IMR-90 (cell line): ENCODE measurements at regions not wholly inside any gene's neighbourhood (a gene's known extent, or its start where the extent isn't known, plus 50 kb on each side); places are given as distances from the start of the nearest gene placed in this dataset.

Experiments used
- ATAC-seq: fragments of 200-7000 bp; cut with Tn5 transposase; 2 replicates; pipeline ENCODE4 v1.9.1; 2020; ENCODE audit warnings: low read depth, mild to moderate bottlenecking, moderate library complexity
- BruUV-seq: library from RNA; stranded (reverse); fragments of 400-500 nt; replicated peaks from 2 replicates; lab custom pipeline; 2021; lab: Mats Ljungman, UMichigan
- CTCF ChIA-PET: fragments of 300-600 bp; formaldehyde crosslinking; extraction: SDS; loops from one replicate; lab custom pipeline; 2021; ENCODE audit warnings: antibody characterized with exemption; lab: Yijun Ruan, JAX
- POLR2A ChIA-PET: fragments of 300-600 bp; sonication (Branson Sonifier 250); formaldehyde crosslinking; loops from one replicate; lab custom pipeline; 2022; ENCODE audit warnings: antibody characterized with exemption; ENCODE audit not compliant: unreplicated experiment; lab: Charles Lee
- DNase-seq: peaks from one replicate; pipeline ENCODE4 v3.0.0; 2013
- H2AFZ ChIP-seq: replicated peaks from 2 replicates; pipeline ENCODE3; 2013; ENCODE audit warnings: low read length, mild to moderate bottlenecking; ENCODE audit not compliant: poor library complexity
- H2AK5ac ChIP-seq: 2 replicates; pipeline ENCODE4 v1.6.1; 2013; ENCODE audit warnings: low read depth, low read length, inconsistent platforms
- H2AK9ac ChIP-seq: replicated peaks from 2 replicates; pipeline ENCODE3; 2013; ENCODE audit warnings: mild to moderate bottlenecking, low read depth, low read length, moderate library complexity; ENCODE audit not compliant: poor library complexity
- H2BK120ac ChIP-seq: 2 replicates; pipeline ENCODE4 v1.6.1; 2013; ENCODE audit warnings: low read depth, low read length, inconsistent platforms
- H2BK15ac ChIP-seq: 3 replicates; pipeline ENCODE4 v1.6.1; 2013; ENCODE audit warnings: low read depth, low read length, inconsistent platforms
- H2BK20ac ChIP-seq: 2 replicates; pipeline ENCODE4 v1.6.1; 2013; ENCODE audit warnings: low read depth, mild to moderate bottlenecking, inconsistent platforms, low read length, moderate library complexity
- H2BK5ac ChIP-seq: 2 replicates; pipeline ENCODE4 v1.6.1; 2013; ENCODE audit warnings: mild to moderate bottlenecking, low read depth, low read length, inconsistent platforms; ENCODE audit not compliant: poor library complexity, severe bottlenecking
- H3K14ac ChIP-seq: replicated peaks from 2 replicates; pipeline ENCODE4 v1.6.1; 2013; ENCODE audit warnings: low read depth, low read length, inconsistent platforms
- H3K18ac ChIP-seq: 2 replicates; pipeline ENCODE4 v1.6.1; 2013; ENCODE audit warnings: low read depth, low read length, control low read depth
- H3K23ac ChIP-seq: 2 replicates; pipeline ENCODE4 v1.6.1; 2013; ENCODE audit warnings: low read depth, low read length, inconsistent platforms
- H3K27ac ChIP-seq: 2 replicates; pipeline ENCODE4 v1.5.1; 2013; ENCODE audit warnings: mild to moderate bottlenecking, control low read depth, low read length; ENCODE audit not compliant: insufficient read depth
- H3K27me3 ChIP-seq: 2 replicates; pipeline ENCODE4 v1.6.1; 2013; ENCODE audit warnings: low read length; ENCODE audit not compliant: control insufficient read depth, insufficient read depth
- H3K36me3 ChIP-seq: 2 replicates; pipeline ENCODE4 v1.6.1; 2013; ENCODE audit warnings: low read length, mixed read lengths; ENCODE audit not compliant: control insufficient read depth, insufficient read depth
- H3K4ac ChIP-seq: 2 replicates; pipeline ENCODE4 v1.6.1; 2013; ENCODE audit warnings: low read depth, low read length, inconsistent platforms
- H3K4me1 ChIP-seq: 2 replicates; pipeline ENCODE4 v1.6.1; 2013; ENCODE audit warnings: low read length, mixed read lengths; ENCODE audit not compliant: control insufficient read depth, insufficient read depth
- H3K4me2 ChIP-seq: 2 replicates; pipeline ENCODE4 v1.6.1; 2013; ENCODE audit warnings: low read depth, mild to moderate bottlenecking, control low read depth, low read length, moderate library complexity
- H3K4me3 ChIP-seq: 2 replicates; pipeline ENCODE4 v1.5.1; 2013; ENCODE audit warnings: low read depth, mild to moderate bottlenecking, control low read depth, low read length, moderate library complexity; ENCODE audit not compliant: insufficient read depth
- H3K56ac ChIP-seq: 2 replicates; pipeline ENCODE4 v1.6.1; 2013; ENCODE audit warnings: low read length, inconsistent platforms; ENCODE audit not compliant: insufficient read depth; ENCODE audit errors: extremely low read depth
- H3K79me1 ChIP-seq, 2 experiments: 2 replicates each; pipeline ENCODE4 v1.6.1; 2013; ENCODE audit warnings: low read length in 2 of 2, inconsistent platforms in 1 of 2, low read depth in 1 of 2
- H3K9ac ChIP-seq: 2 replicates; pipeline ENCODE4 v1.6.1; 2013; ENCODE audit warnings: low read depth, low read length, control low read depth
- H3K9me1 ChIP-seq: 2 replicates; pipeline ENCODE4 v1.6.1; 2013; ENCODE audit warnings: low read length, inconsistent platforms; ENCODE audit not compliant: insufficient read depth
- H3K9me3 ChIP-seq: 2 replicates; pipeline ENCODE4 v1.6.1; 2013; ENCODE audit warnings: low read length; ENCODE audit not compliant: control insufficient read depth, insufficient read depth
- H4K20me1 ChIP-seq: 2 replicates; pipeline ENCODE4 v1.6.1; 2013; ENCODE audit warnings: low read length, inconsistent platforms; ENCODE audit not compliant: insufficient read depth
- H4K5ac ChIP-seq: 2 replicates; pipeline ENCODE4 v1.6.1; 2013; ENCODE audit warnings: mild to moderate bottlenecking, low read depth, low read length, control low read depth
- H4K8ac ChIP-seq, 2 experiments: 2 replicates each; pipeline ENCODE4 v1.6.1; 2013; ENCODE audit warnings: low read depth in 2 of 2, low read length in 2 of 2, control low read depth in 1 of 2, inconsistent platforms in 1 of 2
- H4K91ac ChIP-seq: 2 replicates; pipeline ENCODE4 v1.6.1; 2013; ENCODE audit warnings: low read depth, low read length, inconsistent platforms; ENCODE audit not compliant: insufficient read depth
- BHLHE40 ChIP-seq: fragments of 150-350 bp; IDR thresholded peaks from 2 replicates; pipeline ENCODE4 v1.6.1; 2016; ENCODE audit warnings: mild to moderate bottlenecking, low read depth, low read length
- CEBPB ChIP-seq: IDR thresholded peaks from 2 replicates; pipeline ENCODE4 v1.6.1; 2012; ENCODE audit warnings: low read depth, low read length, improper control_type of control experiment
- CHD1 ChIP-seq: IDR thresholded peaks from 2 replicates; pipeline ENCODE4 v1.6.1; 2012; ENCODE audit warnings: low read depth, low read length, improper control_type of control experiment
- CTCF ChIP-seq: conservative IDR thresholded peaks from 2 replicates; pipeline ENCODE4 v1.5.1; 2012; ENCODE audit warnings: mild to moderate bottlenecking, low read depth, low read length, improper control_type of control experiment
- ELK1 ChIP-seq: fragments of 150-350 bp; IDR thresholded peaks from 2 replicates; pipeline ENCODE4 v1.6.1; 2016; ENCODE audit warnings: low read depth, mild to moderate bottlenecking, low read length, moderate library complexity, borderline replicate concordance
- FOS ChIP-seq: fragments of 150-350 bp; IDR thresholded peaks from 2 replicates; pipeline ENCODE4 v1.6.1; 2016; ENCODE audit warnings: low read depth, low read length
- MAFK ChIP-seq: IDR thresholded peaks from 2 replicates; pipeline ENCODE4 v1.6.1; 2012; ENCODE audit warnings: low read depth, low read length, improper control_type of control experiment
- MAZ ChIP-seq: IDR thresholded peaks from 2 replicates; pipeline ENCODE4 v1.6.1; 2012; ENCODE audit warnings: low read depth, mild to moderate bottlenecking, low read length, improper control_type of control experiment, moderate library complexity, borderline replicate concordance
- MXI1 ChIP-seq: IDR thresholded peaks from 2 replicates; pipeline ENCODE4 v1.6.1; 2012; ENCODE audit warnings: low read depth, mild to moderate bottlenecking, low read length, moderate library complexity, borderline replicate concordance
- NFE2L2 ChIP-seq: fragments of 150-350 bp; IDR thresholded peaks from 2 replicates; pipeline ENCODE4 v1.6.1; 2016; ENCODE audit warnings: low read depth, mild to moderate bottlenecking, low read length
- POLR2A ChIP-seq: IDR thresholded peaks from 2 replicates; pipeline ENCODE4 v1.6.1; 2012; ENCODE audit warnings: mild to moderate bottlenecking, low read depth, low read length
- RAD21 ChIP-seq: IDR thresholded peaks from 2 replicates; pipeline ENCODE4 v1.6.1; 2012; ENCODE audit warnings: low read length, improper control_type of control experiment
- RCOR1 ChIP-seq: IDR thresholded peaks from 2 replicates; pipeline ENCODE4 v1.6.1; 2012; ENCODE audit warnings: mild to moderate bottlenecking, low read length, improper control_type of control experiment; ENCODE audit not compliant: insufficient replicate concordance
- RFX5 ChIP-seq: IDR thresholded peaks from 2 replicates; pipeline ENCODE4 v1.8.0; 2012; ENCODE audit warnings: low read depth, mild to moderate bottlenecking, low read length, moderate library complexity
- SMC3 ChIP-seq: fragments of 150-350 bp; IDR thresholded peaks from 2 replicates; pipeline ENCODE4 v1.6.1; 2016; ENCODE audit warnings: low read depth, mild to moderate bottlenecking, antibody characterized with exemption, low read length, moderate library complexity
- USF2 ChIP-seq: fragments of 150-350 bp; IDR thresholded peaks from 2 replicates; pipeline ENCODE4 v1.6.1; 2017; ENCODE audit warnings: mild to moderate bottlenecking, antibody characterized with exemption, low read length, low read depth
- WGBS, 2 experiments: methylation state at CpG; one replicate each; pipeline versions ENCODE4 v1.1.5 to v1.1.7; 2013; ENCODE audit warnings: missing lambda C conversion rate in 2 of 2; ENCODE audit not compliant: insufficient read length in 1 of 2; ENCODE audit errors: extremely low coverage in 2 of 2; 5-methylcytosine and 5-hydroxymethylcytosine counted together
- dilution Hi-C: fragments of 300-500 bp; cut with HindIII; formaldehyde crosslinking; loops from one replicate; pipeline ENCODE4 v1.14.3; 2018; ENCODE audit warnings: low sequenced_read_pairs; ENCODE audit not compliant: unreplicated experiment
- in situ Hi-C: fragments of 300-500 bp; cut with MboI; formaldehyde crosslinking; loops from 3 replicates; pipeline ENCODE4 v1.14.3; 2019; ENCODE audit warnings: low sequenced_read_pairs, inconsistent platforms, mixed read lengths
- intact Hi-C: fragments of 100-400 bp; cut with micrococcal nuclease; formaldehyde crosslinking; loops from 2 replicates; pipeline ENCODE4 v1.10.0; 2022

- CTCF ChIA-PET: no interaction called here
- no peaks in the 10 kb centered on the region for H3K9me3 ChIP-seq
- H3K4me1 ChIP-seq: no peaks in the 10 kb centered on the region
- H2BK120ac ChIP-seq: no peak overlapping the region
- no TSS peak for BruUV-seq
- DNase-seq: no peak
- H3K4me2 ChIP-seq: no peak overlapping the region
- no peak overlapping the region for H3K14ac ChIP-seq
- no peak overlapping the region for H2BK20ac ChIP-seq
- dilution Hi-C loops (no loop called here), in situ Hi-C loops (no loop called here), intact Hi-C loops (no loop called here)
- no peak for ATAC-seq
- H3K27me3 ChIP-seq: no peaks in the 10 kb centered on the region
- H4K91ac ChIP-seq: no peak overlapping the region
- H3K4me3 ChIP-seq: no peak overlapping the region
- no peak overlapping the region for H3K56ac ChIP-seq
- no peak overlapping the region for H2AK5ac ChIP-seq
- no peaks in the 10 kb centered on the region for H3K36me3 ChIP-seq
- no peak overlapping the region for H4K8ac ChIP-seq
- no peaks in the 10 kb centered on the region for H4K20me1 ChIP-seq
- no peak overlapping the region for H3K18ac ChIP-seq
- no peak for TF ChIP-seq MAFK
- TF ChIP-seq NFE2L2: no peak
- no peak for TF ChIP-seq ELK1
- TF ChIP-seq MAZ: no peak
- no peak for TF ChIP-seq POLR2A
- no peak for TF ChIP-seq SMC3
- TF ChIP-seq CEBPB: no peak
- TF ChIP-seq RFX5: no peak
- TF ChIP-seq RCOR1: no peak
- TF ChIP-seq USF2: no peak
- TF ChIP-seq MXI1: no peak
- TF ChIP-seq BHLHE40: no peak
- no peak for TF ChIP-seq RAD21
- no peak for TF ChIP-seq FOS
- no peak for TF ChIP-seq CTCF
- no peak for TF ChIP-seq CHD1
- H2BK15ac ChIP-seq: no peak overlapping the region
- no peaks in the 10 kb centered on the region for H3K79me1 ChIP-seq
- no peak overlapping the region for H3K4ac ChIP-seq
- POLR2A ChIA-PET: no interaction called here
- no peak overlapping the region for H2AFZ ChIP-seq
- no peak overlapping the region for H2AK9ac ChIP-seq
- H3K27ac ChIP-seq: no peak overlapping the region
- H3K9me1 ChIP-seq: no peaks in the 10 kb centered on the region
- H4K5ac ChIP-seq: no peak overlapping the region
- whole genome bisulfite sequencing, 2 experiments: no CpG with 5 or more reads among the region's 3 CpGs
- H2BK5ac ChIP-seq: no peak overlapping the region
- H3K9ac ChIP-seq: no peak overlapping the region
- no peak overlapping the region for H3K23ac ChIP-seq
These were observed 58.6 kb upstream of the BCL11A start for GRCh38 chr2:60612033-60612432.
